Suprapubic skin (tissue), 3 donors: ENCODE measurements at regions not wholly inside any gene's neighbourhood (a gene's known extent, or its start where the extent isn't known, plus 50 kb on each side); places are given as distances from the start of the nearest gene placed in this dataset.
"Not testable (repeated sequence)": the region's sequence is repeated elsewhere in the genome, so short reads cannot be mapped to it uniquely, and the experiment has no call there.

Source experiments
- POLR2A ChIP-seq, 2 donors: fragments of 450-650 bp; IDR thresholded peaks; one replicate each; pipeline ENCODE4 v1.6.1; 2017; ENCODE audit warnings: antibody characterized with exemption in 2 of 2, mild to moderate bottlenecking in 2 of 2, moderate library complexity in 2 of 2
- TF ChIP-seq, protein P1 (sequence below), 2 donors: fragments of 200-600 bp in 1 of 2; fragments of 450-650 bp in 1 of 2; sonication (generic) in 1 of 2; IDR thresholded peaks; one replicate each; pipeline ENCODE4 v1.5.1; 2016 to 2019; ENCODE audit warnings: antibody characterized with exemption in 2 of 2, mild to moderate bottlenecking in 1 of 2, moderate library complexity in 1 of 2

DNA sequence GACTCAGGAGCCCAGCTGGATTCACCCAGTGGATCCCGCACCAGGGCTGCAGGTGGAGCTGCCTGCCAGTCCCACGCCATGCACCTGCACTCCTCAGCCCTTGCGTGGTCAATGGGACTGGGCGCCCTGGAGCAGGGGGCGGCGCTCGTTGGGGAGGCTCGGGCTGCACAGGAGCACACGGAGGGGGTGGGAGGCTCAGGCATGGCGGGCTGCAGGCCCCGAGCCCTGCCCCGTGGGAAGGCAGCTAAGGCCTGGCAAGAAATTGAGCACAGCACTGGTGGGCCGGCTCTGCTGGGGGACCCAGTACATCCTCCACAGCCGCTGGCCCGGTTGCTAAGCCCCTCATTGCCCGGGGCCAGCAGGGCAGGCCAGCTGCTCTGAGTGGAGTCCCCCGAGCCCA is 90.3 kb downstream of the DLEU7 start:
- TF ChIP-seq, protein P1, sequence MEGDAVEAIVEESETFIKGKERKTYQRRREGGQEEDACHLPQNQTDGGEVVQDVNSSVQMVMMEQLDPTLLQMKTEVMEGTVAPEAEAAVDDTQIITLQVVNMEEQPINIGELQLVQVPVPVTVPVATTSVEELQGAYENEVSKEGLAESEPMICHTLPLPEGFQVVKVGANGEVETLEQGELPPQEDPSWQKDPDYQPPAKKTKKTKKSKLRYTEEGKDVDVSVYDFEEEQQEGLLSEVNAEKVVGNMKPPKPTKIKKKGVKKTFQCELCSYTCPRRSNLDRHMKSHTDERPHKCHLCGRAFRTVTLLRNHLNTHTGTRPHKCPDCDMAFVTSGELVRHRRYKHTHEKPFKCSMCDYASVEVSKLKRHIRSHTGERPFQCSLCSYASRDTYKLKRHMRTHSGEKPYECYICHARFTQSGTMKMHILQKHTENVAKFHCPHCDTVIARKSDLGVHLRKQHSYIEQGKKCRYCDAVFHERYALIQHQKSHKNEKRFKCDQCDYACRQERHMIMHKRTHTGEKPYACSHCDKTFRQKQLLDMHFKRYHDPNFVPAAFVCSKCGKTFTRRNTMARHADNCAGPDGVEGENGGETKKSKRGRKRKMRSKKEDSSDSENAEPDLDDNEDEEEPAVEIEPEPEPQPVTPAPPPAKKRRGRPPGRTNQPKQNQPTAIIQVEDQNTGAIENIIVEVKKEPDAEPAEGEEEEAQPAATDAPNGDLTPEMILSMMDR (IDR thresholded peaks at IDR 0.05), result not testable (repeated sequence)
- not testable (repeated sequence) for TF ChIP-seq POLR2A (IDR thresholded peaks at IDR 0.05)
